HG03342 (cell line): ENCODE measurements at regions not wholly inside any gene's neighbourhood (a gene's known extent, or its start where the extent isn't known, plus 50 kb on each side); places are given as distances from the start of the nearest gene placed in this dataset.

Source experiments
- ATAC-seq: cut with Tn5 transposase; IDR thresholded peaks from one replicate; pipeline ENCODE4 v1.9.1; 2021; ENCODE audit warnings: mild to moderate bottlenecking, moderate library complexity; ENCODE audit not compliant: unreplicated experiment

DNA sequence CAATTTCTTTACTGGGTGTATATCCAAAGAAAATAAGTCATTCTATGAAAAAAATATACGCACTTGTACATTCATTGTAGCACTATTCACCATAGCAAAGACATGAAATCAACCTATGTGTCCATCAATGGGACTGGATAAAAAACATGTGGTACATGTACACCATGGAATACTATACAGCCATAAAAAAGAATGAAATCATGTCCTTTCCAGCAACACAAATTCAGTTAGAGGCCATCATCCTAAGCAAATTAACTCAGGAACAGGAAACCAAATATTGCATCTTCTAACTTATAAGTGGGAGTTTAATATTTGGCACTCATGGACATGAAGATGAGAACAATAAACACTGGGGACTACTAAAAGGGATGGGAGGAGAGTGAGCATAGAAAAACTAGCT lies 325.7 kb downstream of the TGFB2 start:
- ATAC-seq, result no peak

DNA sequence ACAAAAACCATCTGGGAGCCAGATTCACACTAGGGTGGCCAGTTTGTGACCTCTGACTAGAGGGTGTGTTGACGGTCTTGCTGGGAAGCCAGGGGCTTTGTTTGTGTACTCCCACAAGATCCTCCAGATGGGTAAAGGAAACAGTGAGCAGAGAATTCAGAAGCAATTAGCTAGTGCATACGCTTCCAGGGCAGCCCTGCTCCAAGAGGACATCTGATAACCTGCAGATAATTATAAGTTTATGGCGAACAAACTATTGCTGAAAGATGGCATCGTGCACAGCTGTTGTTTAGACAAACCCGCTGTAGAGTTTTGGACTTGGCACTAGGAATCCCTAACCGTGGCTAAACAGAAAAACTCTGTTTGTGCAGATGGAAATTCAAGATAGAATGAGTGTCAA lies 326.4 kb downstream of the TGFB2 start:
- no peak for ATAC-seq

DNA sequence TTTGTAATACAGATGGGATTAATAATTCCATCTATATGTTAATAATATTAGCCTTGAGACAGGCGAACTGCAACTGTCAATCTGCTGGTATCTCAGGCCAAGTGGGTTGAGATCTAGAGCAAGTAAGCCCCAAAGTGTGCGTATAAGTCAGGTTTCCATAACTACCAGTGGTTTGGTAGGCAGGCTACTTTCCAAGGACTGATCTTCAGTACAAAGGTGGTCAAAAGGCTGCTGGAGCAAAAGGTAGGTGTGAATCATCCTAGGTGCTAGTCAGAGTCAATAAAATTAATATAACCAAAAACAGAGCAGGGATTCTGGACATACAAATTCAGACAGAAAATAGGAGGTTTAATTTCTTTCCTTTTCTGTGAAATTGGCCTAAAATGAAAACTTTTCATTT lies 328.0 kb downstream of the TGFB2 start:
- ATAC-seq, result no peak

DNA sequence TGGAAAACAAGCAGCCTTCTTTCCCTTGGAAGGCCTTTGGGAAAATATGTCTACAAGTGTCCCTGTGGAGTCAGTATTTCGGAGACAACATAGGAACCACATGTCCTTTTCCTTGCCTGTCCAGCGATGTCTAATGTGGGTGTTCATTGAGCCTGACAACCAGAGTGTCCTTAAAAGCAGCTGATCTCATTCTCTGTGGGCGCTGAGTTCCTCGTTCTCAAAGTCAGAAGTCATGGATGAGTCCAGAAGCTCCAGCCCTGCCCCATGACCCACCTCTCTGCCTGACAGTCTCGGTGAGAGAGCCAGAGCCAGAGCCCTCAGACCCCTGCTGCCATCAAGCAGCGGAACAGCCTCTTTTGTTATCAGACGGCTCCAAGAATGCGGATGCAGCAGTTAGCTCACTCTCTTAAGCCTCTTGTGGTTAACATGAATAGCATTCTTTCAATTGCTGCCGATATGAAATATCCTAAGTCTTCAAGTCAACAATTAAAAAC lies 329.2 kb downstream of the TGFB2 start:
- ATAC-seq, result no peak

DNA sequence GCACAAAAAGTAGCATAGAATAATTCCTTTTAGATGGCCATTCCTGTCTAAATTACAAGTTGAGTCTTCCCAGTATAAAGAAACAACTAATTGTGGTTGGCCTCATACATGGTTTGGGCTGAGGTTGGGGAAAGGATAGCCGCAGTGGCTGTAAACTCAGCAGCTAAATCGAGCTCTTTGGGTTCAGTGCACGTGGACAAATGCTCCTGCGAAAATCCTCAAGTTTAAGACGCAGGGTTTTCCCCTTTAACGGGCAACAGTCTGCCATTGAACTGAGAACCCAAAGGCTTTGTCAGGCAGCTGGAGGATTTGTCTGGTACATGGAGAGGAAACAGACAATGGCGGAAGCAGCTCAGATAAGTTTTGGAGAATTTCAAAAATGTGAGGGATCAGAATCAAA lies 331.9 kb downstream of the TGFB2 start:
- no peak for ATAC-seq

DNA sequence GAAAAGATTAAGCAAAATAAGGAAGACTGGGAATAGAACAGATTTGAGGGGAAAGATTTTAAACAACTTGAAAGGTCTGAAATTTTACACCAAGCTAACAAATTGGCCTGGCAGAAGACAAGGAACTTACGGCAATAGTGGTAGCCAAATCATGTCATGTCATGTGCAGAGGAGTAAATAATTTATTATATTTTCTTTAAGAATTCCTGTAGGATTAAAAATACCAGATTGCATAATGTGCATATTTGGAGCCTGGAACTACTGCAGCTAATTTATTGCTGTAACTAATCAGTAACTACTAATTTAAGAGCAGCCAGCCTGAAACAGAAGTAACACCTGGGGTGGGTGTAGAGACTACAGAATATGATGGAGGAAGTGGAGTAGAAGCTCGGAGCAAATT lies 334.3 kb downstream of the TGFB2 start:
- ATAC-seq, result no peak

DNA sequence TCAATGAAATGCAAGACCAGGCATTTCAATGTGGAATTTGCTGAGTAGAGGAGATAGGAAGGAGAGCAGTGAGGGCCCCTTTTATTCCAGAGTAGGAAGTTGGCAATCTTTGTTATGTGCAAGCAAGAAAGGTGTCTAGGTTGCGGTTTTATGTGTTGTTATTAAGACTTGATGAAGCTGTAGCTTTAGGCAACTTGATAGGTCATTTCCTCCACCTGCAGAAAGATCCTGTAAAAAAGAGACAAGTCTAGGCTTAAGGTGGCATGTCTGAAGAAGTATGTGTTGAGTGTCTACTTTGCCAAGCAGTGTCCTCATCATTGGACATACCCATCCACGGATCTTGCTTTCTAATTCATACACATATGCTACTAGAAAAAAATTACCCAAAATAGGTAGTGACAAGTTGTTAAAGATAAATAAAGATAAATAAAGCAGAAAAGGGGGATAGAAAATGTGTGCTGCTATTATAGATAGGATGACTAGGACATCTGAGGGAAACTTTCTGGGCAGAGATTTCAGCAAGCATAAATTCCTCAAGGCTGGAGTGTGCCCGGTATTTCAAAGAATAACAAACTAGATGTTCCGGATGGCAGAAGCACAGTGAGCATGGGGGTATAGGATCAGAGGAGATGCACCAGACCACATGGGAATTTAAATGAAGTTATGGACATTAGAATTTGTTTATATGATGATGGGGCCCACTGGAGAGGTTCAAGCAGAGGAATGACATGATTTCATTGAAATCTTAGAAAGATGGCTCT lies 335.0 kb downstream of the TGFB2 start:
- ATAC-seq, result no peak

DNA sequence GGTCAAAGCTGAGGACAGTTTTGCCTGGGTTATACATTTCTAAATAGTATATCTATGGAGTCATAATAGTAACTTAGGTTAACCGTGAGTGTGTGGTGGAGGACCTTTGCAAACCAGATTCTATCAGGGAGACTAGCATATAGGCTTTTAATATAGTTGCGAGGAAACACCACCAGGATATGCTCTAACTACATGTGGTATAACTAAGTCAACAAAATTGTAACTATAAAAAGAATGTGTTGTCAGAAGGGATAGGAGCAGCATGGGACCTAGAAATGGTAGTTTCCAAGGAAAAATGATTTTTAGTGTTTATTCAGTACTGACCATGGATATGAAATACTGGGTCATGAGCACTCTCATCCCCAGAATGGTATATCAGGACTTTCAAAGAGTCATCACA lies 338.1 kb downstream of the TGFB2 start:
- no peak for ATAC-seq

DNA sequence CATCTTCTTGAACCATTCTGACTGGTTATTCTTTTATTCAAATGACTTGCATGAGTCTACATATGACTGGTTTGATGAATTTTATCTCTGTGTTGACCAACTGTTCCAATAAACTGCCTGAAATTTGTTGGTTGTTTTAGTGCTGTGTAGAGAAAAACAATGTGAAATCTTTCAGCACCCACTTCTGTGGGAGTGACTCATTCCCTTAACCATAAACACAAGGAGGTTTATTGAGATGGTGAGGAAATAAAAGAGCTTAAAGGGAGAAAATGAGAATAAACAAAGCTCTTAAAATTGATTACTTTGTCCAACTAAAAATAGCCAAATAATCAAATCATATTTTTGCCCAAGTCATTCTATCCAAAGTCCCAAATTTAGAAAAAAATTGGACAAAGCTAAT lies 341.1 kb downstream of the TGFB2 start:
- no peak for ATAC-seq

DNA sequence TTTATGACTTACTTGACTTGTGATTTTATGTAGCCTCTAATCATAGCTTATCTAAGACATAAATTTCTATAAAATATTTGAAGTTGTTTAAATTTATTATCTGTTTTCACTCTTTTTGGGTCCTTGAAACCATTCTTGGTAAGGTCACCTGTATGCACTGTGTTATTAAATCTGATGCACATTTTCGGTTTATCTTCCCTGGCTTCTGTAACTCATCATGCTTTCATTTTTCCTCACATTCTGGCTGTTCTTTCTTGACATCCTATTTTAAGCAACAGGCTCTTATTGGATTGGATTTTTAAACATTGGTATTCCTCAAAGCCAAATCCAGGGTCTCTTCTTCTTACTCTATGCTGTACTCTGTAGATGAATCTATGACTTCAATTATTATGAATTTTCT lies 341.6 kb downstream of the TGFB2 start:
- ATAC-seq, result no peak

DNA sequence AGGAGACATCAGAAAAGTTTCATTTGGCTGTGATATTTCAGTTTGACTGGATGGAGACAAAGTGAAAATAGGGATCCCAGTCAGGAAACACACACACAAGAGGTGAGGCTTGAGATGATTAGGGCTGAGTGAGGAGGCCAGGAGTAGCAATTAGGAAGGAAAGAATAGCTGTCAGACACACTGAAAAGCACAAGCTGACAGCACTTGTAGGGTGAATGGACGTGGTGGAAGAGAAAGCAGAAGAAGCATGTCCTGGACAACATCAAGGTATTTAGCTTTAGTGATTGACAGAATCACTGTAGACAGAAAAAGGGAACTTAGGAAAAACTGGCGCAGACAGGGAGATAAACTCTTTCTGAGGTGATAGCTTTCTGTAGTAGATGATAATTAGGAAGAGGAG lies 347.7 kb downstream of the TGFB2 start:
- no peak for ATAC-seq

DNA sequence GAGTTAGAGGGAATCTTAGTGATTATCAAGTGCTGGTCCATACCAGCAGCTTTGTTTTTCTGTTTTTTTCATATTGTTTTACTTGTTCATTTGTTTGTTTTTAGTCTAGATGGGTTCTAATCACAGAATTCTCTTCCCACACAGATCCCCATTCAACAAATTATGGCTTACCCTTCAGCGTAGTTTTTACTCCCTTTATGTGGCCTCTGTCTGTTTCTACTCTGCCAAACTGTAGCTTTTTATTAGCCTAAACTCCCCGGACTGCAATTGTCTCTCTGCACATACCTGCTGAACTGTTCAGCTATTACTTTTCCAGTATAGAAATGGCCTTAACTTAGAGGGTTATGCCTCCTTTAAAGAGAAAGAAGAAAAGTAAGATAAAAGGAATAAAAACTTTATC lies 348.5 kb downstream of the TGFB2 start:
- no peak for ATAC-seq

DNA sequence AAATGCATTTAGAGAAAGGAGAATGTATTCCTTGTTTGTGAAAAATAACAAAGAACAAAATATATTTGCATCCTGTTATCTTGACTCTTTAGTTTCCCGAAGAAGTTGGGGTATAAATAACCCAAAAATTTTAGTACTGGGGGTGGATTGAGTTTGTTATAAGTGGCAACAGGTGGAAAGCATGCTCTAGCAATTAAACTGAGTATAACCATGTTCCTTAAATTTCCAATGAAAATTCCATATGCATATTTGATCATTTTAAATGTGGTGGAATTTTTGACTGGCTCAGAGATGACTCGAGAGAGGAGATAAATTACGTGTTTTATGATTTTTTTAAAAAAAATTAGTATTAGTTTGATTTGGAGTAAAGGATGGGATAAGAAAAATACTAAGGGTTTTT lies 348.9 kb downstream of the TGFB2 start:
- ATAC-seq, result no peak

DNA sequence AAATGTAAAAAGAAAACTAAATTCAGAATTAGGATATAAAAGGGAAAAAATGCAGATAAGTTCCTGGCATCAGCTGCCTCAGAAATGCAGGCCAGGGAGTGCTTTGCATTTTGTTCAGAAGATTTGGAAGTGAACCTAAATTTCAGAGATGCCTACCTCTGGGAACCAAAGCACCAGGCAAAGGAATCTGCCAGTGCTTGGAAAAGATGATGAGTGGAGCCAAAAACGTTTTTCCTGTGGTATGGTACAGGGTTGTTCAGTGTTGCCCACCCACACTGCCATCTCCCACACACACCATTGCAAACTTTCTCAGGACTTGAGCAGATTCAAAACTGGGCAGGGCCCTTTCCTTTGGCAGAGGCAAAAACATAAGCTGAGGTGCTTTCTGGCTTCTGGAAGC lies 349.5 kb downstream of the TGFB2 start:
- ATAC-seq, result no peak

DNA sequence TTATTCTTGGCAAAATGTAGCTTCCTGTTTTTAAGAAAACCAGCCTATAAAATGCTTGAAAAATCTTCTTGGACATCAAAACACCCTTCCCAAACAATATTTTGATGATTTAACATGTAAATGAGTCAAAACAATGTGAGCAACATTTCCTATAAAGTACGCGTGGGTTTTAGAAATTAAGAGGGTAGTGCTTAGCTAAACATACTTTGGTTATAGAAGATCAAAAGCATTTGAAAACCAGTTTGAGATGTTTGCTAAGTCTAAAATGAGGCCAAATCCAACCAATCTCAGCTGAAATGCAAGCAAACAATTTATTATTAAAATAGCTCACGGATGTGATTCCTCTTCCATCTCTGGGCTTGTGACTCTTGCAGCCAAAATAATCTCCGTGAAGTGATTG lies 350.4 kb downstream of the TGFB2 start:
- ATAC-seq, result no peak

DNA sequence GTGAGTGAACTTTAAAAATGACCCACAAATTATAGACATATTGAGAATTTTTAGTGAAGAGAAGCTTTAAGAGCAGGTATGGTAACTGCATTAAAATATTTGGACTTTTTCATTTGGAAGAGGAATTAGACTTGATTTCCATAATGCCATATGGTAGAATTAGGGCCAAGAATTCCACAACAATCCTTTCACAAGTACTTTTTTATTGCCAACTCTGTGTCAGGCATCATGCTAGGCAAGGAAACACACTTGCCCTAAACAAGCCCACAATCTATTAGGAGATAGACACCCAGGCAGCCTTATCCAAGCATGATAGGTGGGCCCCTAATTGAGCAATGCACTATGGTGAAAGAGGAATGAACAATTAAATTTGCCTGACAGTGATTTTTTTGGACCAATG lies 353.0 kb downstream of the TGFB2 start:
- ATAC-seq, result no peak

DNA sequence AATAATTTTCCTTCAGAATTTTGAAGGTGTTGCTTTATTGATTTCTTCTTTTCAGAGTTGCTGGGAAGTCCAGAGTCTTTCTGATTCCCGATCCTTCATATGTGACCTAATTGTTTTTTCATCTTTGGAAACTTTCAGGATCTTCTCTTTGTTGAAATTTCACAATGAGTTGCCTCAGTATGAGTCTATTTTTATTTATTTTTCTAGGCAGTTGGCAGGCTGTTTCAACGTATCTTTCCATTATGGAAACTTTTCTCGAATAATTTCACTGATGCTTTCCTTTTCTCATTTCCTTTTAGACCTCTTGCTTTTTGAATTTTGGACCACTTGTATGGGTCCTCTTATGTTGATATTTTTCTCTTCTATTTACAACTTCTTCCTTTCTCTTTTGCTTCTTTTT lies 354.3 kb downstream of the TGFB2 start:
- no peak for ATAC-seq

DNA sequence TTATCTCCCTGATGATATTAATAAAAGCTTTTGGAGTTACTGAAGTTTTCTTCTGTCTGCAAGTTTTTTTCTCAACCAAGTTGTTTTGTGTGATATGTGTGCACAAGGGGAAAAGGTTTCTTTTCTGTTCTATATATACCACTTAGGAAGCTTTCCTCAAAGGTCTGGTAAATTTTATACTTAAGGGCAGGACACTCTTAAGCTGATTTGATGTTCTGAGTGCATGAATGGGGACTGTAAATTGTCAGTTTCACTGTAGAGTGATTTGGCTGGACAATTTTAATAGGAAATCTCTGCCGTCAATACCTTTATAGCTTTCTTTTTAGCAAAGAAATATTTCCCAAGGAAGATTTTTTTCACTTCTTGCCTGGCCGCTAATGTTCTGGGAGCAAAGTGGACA lies 354.7 kb downstream of the TGFB2 start:
- ATAC-seq, result no peak

DNA sequence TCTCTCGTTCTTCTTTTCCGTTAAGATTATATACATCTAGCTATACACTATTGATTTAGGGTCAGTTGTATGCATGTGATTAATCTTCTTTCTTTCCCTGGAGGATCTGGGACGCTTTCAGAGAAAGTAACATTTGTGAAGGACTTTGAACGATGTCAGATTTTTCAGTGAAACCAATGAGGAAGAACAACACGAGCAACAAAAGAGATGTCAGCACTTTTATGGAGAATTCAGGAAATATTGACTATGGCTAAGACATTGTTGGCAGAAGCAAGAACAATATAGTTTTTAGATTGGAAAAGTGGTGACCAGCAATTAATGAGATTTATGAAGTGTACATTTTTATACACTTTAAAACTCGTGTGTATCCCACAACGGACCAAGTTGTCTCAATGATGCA lies 355.5 kb downstream of the TGFB2 start:
- no peak for ATAC-seq

DNA sequence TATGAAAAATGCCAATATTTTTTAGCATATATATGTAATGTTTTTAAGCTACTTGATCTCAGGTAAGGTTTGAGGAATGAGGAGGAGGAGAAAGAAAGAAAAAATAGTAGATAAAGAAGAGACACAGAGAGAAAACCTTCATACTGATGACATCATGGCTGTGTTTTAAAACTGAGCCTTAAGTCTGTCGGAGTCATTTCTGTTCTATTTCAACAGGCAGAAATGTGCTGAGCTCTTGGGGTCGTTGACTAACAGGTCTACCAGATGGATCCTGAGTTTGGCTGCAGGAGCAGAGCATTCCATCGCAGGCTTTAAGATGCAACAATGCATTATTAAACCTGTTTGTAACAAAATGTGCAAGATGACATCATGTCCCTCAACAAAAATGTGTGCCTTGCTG lies 356.0 kb downstream of the TGFB2 start:
- no peak for ATAC-seq

DNA sequence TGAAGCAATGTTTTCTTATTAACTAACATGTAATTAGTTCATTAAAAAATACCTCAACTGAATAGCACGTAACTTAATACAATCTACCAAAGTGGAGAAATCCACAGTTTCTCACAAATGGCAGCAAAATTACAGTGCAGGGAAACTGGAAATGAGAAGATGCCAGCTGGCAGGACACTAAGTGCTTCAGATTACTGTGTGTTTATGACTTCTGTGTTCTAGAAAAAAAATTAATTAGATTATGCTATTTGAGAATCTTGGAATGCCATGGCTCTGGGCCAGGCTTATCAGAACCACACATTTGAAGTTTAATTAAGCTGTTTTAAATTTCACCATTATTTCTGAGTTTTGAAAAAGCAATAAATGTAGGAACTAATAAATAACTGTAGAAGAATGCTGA lies 357.6 kb downstream of the TGFB2 start:
- ATAC-seq, result no peak

DNA sequence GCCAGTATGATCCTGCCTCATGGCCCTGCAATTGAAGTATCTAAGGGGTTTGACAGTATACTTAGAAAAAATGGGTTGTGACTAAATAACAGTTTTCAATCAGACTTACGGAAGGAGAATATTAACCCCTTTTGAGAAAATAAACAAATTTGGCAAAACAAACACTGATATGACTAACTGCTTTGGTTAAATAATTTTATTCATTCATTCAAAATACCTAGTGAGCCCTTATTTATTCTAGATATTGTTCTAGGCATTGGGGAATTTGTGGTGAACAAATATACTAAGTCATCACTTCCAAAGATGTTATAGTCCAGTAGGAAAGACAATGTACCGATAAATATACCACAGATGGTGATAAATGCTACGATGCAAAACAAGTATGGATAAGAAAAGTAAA lies 358.7 kb downstream of the TGFB2 start:
- ATAC-seq, result no peak

DNA sequence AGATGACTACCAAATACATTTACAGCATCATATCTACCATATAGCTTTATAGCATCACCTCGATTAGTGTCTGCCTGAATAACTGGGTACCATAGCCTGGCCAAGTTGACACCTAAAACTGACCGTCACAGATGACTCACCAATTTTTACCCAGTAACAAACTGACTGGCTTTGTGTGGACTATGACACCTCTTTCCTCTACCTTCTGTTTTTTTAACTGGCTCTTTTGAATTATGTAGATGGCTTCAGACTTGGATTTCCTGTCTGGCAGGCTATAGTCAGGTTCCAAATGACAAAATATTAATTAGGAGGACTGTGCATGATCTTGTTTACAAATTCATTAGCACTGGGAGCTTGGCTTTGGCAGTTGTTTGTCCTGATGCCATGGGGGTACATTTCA lies 360.3 kb downstream of the TGFB2 start:
- no peak for ATAC-seq
